ENCODE measurements at regions not wholly inside any gene's neighbourhood (a gene's known extent, or its start where the extent isn't known, plus 50 kb on each side); places are given as distances from the start of the nearest gene placed in this dataset.

GRCh38 chr10:107450056-107450455 is 285.6 kb upstream of the SORCS1 start:
- peaks cover 14% of the 10 kb centered on the region for H3K9me3 Mint-ChIP-seq
- no peak for ATAC-seq (replicated peaks; ENCODE audit: extremely low read depth, poor library complexity, severe bottlenecking)
- DNase-seq (ENCODE audit: low spot score in 2 of 2), result no peak
- H3K27me3 Mint-ChIP-seq, result no peaks in the 10 kb centered on the region
- H3K27ac Mint-ChIP-seq (ENCODE audit: low read depth), result no peak overlapping the region
- H3K4me1 Mint-ChIP-seq, result no peaks in the 10 kb centered on the region
- H3K4me3 Mint-ChIP-seq, result no peak overlapping the region
- no peaks in the 10 kb centered on the region for H3K36me3 Mint-ChIP-seq (ENCODE audit: insufficient read depth)

GRCh38 chr10:107444443-107444842 is 279.9 kb upstream of the SORCS1 start:
- H3K27me3 Mint-ChIP-seq, result no peaks in the 10 kb centered on the region
- no peaks in the 10 kb centered on the region for H3K4me1 Mint-ChIP-seq
- peaks cover 29% of the 10 kb centered on the region for H3K9me3 Mint-ChIP-seq
- H3K4me3 Mint-ChIP-seq, result no peak overlapping the region
- no peak for DNase-seq (ENCODE audit: low spot score in 2 of 2)
- no peak for ATAC-seq (replicated peaks; ENCODE audit: extremely low read depth, poor library complexity, severe bottlenecking)
- no peaks in the 10 kb centered on the region for H3K36me3 Mint-ChIP-seq (ENCODE audit: insufficient read depth)
- no peak overlapping the region for H3K27ac Mint-ChIP-seq (ENCODE audit: low read depth)

- no peak for DNase-seq (ENCODE audit: low spot score in 2 of 2)
- H3K4me3 Mint-ChIP-seq, result no peak overlapping the region
- H3K36me3 Mint-ChIP-seq (ENCODE audit: insufficient read depth), result no peaks in the 10 kb centered on the region
- H3K4me1 Mint-ChIP-seq, result no peaks in the 10 kb centered on the region
- no peak overlapping the region for H3K27ac Mint-ChIP-seq (ENCODE audit: low read depth)
- no peaks in the 10 kb centered on the region for H3K27me3 Mint-ChIP-seq
- H3K9me3 Mint-ChIP-seq, result peaks cover 23% of the 10 kb centered on the region
- no peak for ATAC-seq (replicated peaks; ENCODE audit: extremely low read depth, poor library complexity, severe bottlenecking)
Measured at GRCh38 chr10:107443813-107444212, 279.3 kb upstream of the SORCS1 start.

- H3K4me1 Mint-ChIP-seq, result no peaks in the 10 kb centered on the region
- no peak overlapping the region for H3K4me3 Mint-ChIP-seq
- H3K9me3 Mint-ChIP-seq, result peaks cover 21% of the 10 kb centered on the region
- H3K27ac Mint-ChIP-seq (ENCODE audit: low read depth), result no peak overlapping the region
- no peaks in the 10 kb centered on the region for H3K36me3 Mint-ChIP-seq (ENCODE audit: insufficient read depth)
- no peaks in the 10 kb centered on the region for H3K27me3 Mint-ChIP-seq
- DNase-seq (ENCODE audit: low spot score in 2 of 2) (no peak), ATAC-seq (replicated peaks; ENCODE audit: extremely low read depth, poor library complexity, severe bottlenecking) (no peak)
Measured at GRCh38 chr10:107443326-107443725, 278.8 kb upstream of the SORCS1 start.

GRCh38 chr10:107442035-107442505 is 277.6 kb upstream of the SORCS1 start:
- H3K4me3 Mint-ChIP-seq, result no peak overlapping the region
- H3K36me3 Mint-ChIP-seq (ENCODE audit: insufficient read depth), result no peaks in the 10 kb centered on the region
- no peak for ATAC-seq (replicated peaks; ENCODE audit: extremely low read depth, poor library complexity, severe bottlenecking)
- H3K9me3 Mint-ChIP-seq, result peaks cover 26% of the 10 kb centered on the region
- no peaks in the 10 kb centered on the region for H3K4me1 Mint-ChIP-seq
- no peak overlapping the region for H3K27ac Mint-ChIP-seq (ENCODE audit: low read depth)
- no peak for DNase-seq (ENCODE audit: low spot score in 2 of 2)
- H3K27me3 Mint-ChIP-seq, result no peaks in the 10 kb centered on the region

- DNase-seq (ENCODE audit: low spot score in 2 of 2) (no peak), ATAC-seq (replicated peaks; ENCODE audit: extremely low read depth, poor library complexity, severe bottlenecking) (no peak)
- Mint-ChIP-seq H3K27me3 (no peaks in the 10 kb centered on the region), H3K9me3 (peaks cover 36% of the 10 kb centered on the region), H3K36me3 (ENCODE audit: insufficient read depth) (no peaks in the 10 kb centered on the region), H3K27ac (ENCODE audit: low read depth) (no peak overlapping the region), H3K4me1 (no peaks in the 10 kb centered on the region), H3K4me3 (no peak overlapping the region)
Measured at GRCh38 chr10:107440741-107441140, 276.2 kb upstream of the SORCS1 start.

- Mint-ChIP-seq H3K27ac (ENCODE audit: low read depth) (no peak overlapping the region), H3K36me3 (ENCODE audit: insufficient read depth) (no peaks in the 10 kb centered on the region), H3K9me3 (peaks cover 34% of the 10 kb centered on the region), H3K4me3 (no peak overlapping the region), H3K27me3 (no peaks in the 10 kb centered on the region), H3K4me1 (no peaks in the 10 kb centered on the region)
- no peak for ATAC-seq (replicated peaks; ENCODE audit: extremely low read depth, poor library complexity, severe bottlenecking)
- no peak for DNase-seq (ENCODE audit: low spot score in 2 of 2)
Measured at GRCh38 chr10:107437921-107438320, 273.4 kb upstream of the SORCS1 start.

GRCh38 chr10:107436568-107436967 is 272.1 kb upstream of the SORCS1 start:
- Mint-ChIP-seq H3K27me3 (no peaks in the 10 kb centered on the region), H3K9me3 (peaks cover 32% of the 10 kb centered on the region), H3K27ac (ENCODE audit: low read depth) (no peak overlapping the region), H3K4me3 (no peak overlapping the region), H3K4me1 (no peaks in the 10 kb centered on the region), H3K36me3 (ENCODE audit: insufficient read depth) (no peaks in the 10 kb centered on the region)
- ATAC-seq (replicated peaks; ENCODE audit: extremely low read depth, poor library complexity, severe bottlenecking), result no peak
- no peak for DNase-seq (ENCODE audit: low spot score in 2 of 2)

- no peaks in the 10 kb centered on the region for H3K27me3 Mint-ChIP-seq
- no peaks in the 10 kb centered on the region for H3K4me1 Mint-ChIP-seq
- no peaks in the 10 kb centered on the region for H3K36me3 Mint-ChIP-seq (ENCODE audit: insufficient read depth)
- no peak overlapping the region for H3K27ac Mint-ChIP-seq (ENCODE audit: low read depth)
- DNase-seq (ENCODE audit: low spot score in 2 of 2) (no peak), ATAC-seq (replicated peaks; ENCODE audit: extremely low read depth, poor library complexity, severe bottlenecking) (no peak)
- H3K9me3 Mint-ChIP-seq, result peaks cover 22% of the 10 kb centered on the region
- no peak overlapping the region for H3K4me3 Mint-ChIP-seq
Measured at GRCh38 chr10:107434854-107435253, 270.3 kb upstream of the SORCS1 start.

GRCh38 chr10:107434201-107434600 is 269.7 kb upstream of the SORCS1 start:
- Mint-ChIP-seq H3K4me1 (no peaks in the 10 kb centered on the region), H3K36me3 (ENCODE audit: insufficient read depth) (no peaks in the 10 kb centered on the region), H3K27ac (ENCODE audit: low read depth) (no peak overlapping the region), H3K27me3 (no peaks in the 10 kb centered on the region), H3K4me3 (no peak overlapping the region), H3K9me3 (peaks cover 26% of the 10 kb centered on the region)
- ATAC-seq (replicated peaks; ENCODE audit: extremely low read depth, poor library complexity, severe bottlenecking), result no peak
- DNase-seq (ENCODE audit: low spot score in 2 of 2), result no peak

GRCh38 chr10:107433605-107434004 is 269.1 kb upstream of the SORCS1 start:
- ATAC-seq (replicated peaks; ENCODE audit: extremely low read depth, poor library complexity, severe bottlenecking) (no peak), DNase-seq (ENCODE audit: low spot score in 2 of 2) (no peak)
- Mint-ChIP-seq H3K4me1 (no peaks in the 10 kb centered on the region), H3K36me3 (ENCODE audit: insufficient read depth) (no peaks in the 10 kb centered on the region), H3K4me3 (no peak overlapping the region), H3K27me3 (no peaks in the 10 kb centered on the region), H3K27ac (ENCODE audit: low read depth) (no peak overlapping the region), H3K9me3 (peaks cover 29% of the 10 kb centered on the region)

GRCh38 chr10:107430446-107430845 is 265.9 kb upstream of the SORCS1 start:
- Mint-ChIP-seq H3K4me3 (no peak overlapping the region), H3K27me3 (no peaks in the 10 kb centered on the region), H3K36me3 (ENCODE audit: insufficient read depth) (no peaks in the 10 kb centered on the region), H3K9me3 (peaks cover 18% of the 10 kb centered on the region), H3K4me1 (no peaks in the 10 kb centered on the region), H3K27ac (ENCODE audit: low read depth) (no peak overlapping the region)
- DNase-seq (ENCODE audit: low spot score in 2 of 2) (no peak), ATAC-seq (replicated peaks; ENCODE audit: extremely low read depth, poor library complexity, severe bottlenecking) (no peak)

- H3K36me3 Mint-ChIP-seq (ENCODE audit: insufficient read depth), result no peaks in the 10 kb centered on the region
- DNase-seq (ENCODE audit: low spot score in 2 of 2), result no peak
- no peak for ATAC-seq (replicated peaks; ENCODE audit: extremely low read depth, poor library complexity, severe bottlenecking)
- peaks cover 24% of the 10 kb centered on the region for H3K9me3 Mint-ChIP-seq
- H3K27ac Mint-ChIP-seq (ENCODE audit: low read depth), result no peak overlapping the region
- H3K4me3 Mint-ChIP-seq, result no peak overlapping the region
- H3K4me1 Mint-ChIP-seq, result no peaks in the 10 kb centered on the region
- H3K27me3 Mint-ChIP-seq, result no peaks in the 10 kb centered on the region
Measured at GRCh38 chr10:107427016-107427415, 262.5 kb upstream of the SORCS1 start.

Measured in central memory CD8-positive, alpha-beta T cell (primary cell).